ENCODE measurements at regions not wholly inside any gene's neighbourhood (a gene's known extent, or its start where the extent isn't known, plus 50 kb on each side); places are given as distances from the start of the nearest gene placed in this dataset.
A peak's percentile ranks its signal among the peaks of the same experiment; 100 is the strongest.

- 25 to 27% methylated on average over 6 of the region's 6 CpGs for WGBS, 2 donors
- no peak for DNase-seq
- H3K4me1 ChIP-seq = peaks cover 0 to 10% (median 6%) of the 10 kb centered on the region in 3 donors
- no peak for TF ChIP-seq POLR2A (IDR thresholded peaks at IDR 0.05)
- no peak for TF ChIP-seq CTCF (IDR thresholded peaks at IDR 0.05)
- H3K27me3 ChIP-seq = peaks cover 0 to 44% (median 0%) of the 10 kb centered on the region in 4 donors
- H3K36me3 ChIP-seq = no peaks in the 10 kb centered on the region
- H3K27ac ChIP-seq = peak overlapping the region in 1 of 4 donors; percentile 13
- intact Hi-C loops (cut with DNase I) = no loop called here
- no peaks in the 10 kb centered on the region for H3K9me3 ChIP-seq
- H3K4me3 ChIP-seq = no peak overlapping the region
Measured at GRCh38 chr10:6729071-6729774, 149.1 kb upstream of the PRKCQ start.

- intact Hi-C loops (cut with DNase I) = no loop called here
- WGBS, 2 donors = 72 to 85% methylated on average over 3 of the region's 3 CpGs
- peaks cover 0 to 44% (median 0%) of the 10 kb centered on the region in 4 donors for H3K27me3 ChIP-seq
Measured at GRCh38 chr10:6726924-6727323, 146.8 kb upstream of the PRKCQ start.

GRCh38 chr10:6722616-6723004 is 142.5 kb upstream of the PRKCQ start:
- 71 to 88% methylated on average over 1 of the region's 1 CpG for WGBS, 2 donors
- intact Hi-C loops (cut with DNase I) = no loop called here
- peaks cover 3 to 19% (median 14%) of the 10 kb centered on the region in 3 donors for H3K4me1 ChIP-seq
- H3K27me3 ChIP-seq = peaks cover 0 to 56% (median 0%) of the 10 kb centered on the region in 4 donors
- DNase-seq = no peak
- peak overlapping the region; percentile 31 to 80 (median 63) for H3K27ac ChIP-seq
- TF ChIP-seq POLR2A (IDR thresholded peaks at IDR 0.05) (no peak), CTCF (IDR thresholded peaks at IDR 0.05) (no peak)
- H3K36me3 ChIP-seq = no peaks in the 10 kb centered on the region
- H3K9me3 ChIP-seq = no peaks in the 10 kb centered on the region
- H3K4me3 ChIP-seq = no peak overlapping the region

More at GRCh38 chr10:6726924-6727323, 146.8 kb upstream of the PRKCQ start:
- no peak overlapping the region for H3K4me3 ChIP-seq
- DNase-seq = no peak
- TF ChIP-seq CTCF (IDR thresholded peaks at IDR 0.05) = no peak
- TF ChIP-seq POLR2A (IDR thresholded peaks at IDR 0.05) = no peak
- H3K4me1 ChIP-seq = peaks cover 3 to 22% (median 12%) of the 10 kb centered on the region in 3 donors
- H3K36me3 ChIP-seq = no peaks in the 10 kb centered on the region
- no peak overlapping the region for H3K27ac ChIP-seq
- no peaks in the 10 kb centered on the region for H3K9me3 ChIP-seq

- 14 to 19% methylated on average over 11 of the region's 11 CpGs for WGBS, 2 donors
- Histone ChIP-seq H3K9me3 (no peaks in the 10 kb centered on the region), H3K4me1 (peaks cover 3 to 19% (median 14%) of the 10 kb centered on the region in 3 donors), H3K4me3 (peak overlapping the region in 1 of 4 donors; percentile 22), H3K36me3 (no peaks in the 10 kb centered on the region), H3K27ac (peak overlapping the region; percentile 31 to 80 (median 63)), H3K27me3 (peaks cover 0 to 51% (median 0%) of the 10 kb centered on the region in 4 donors)
- intact Hi-C loops (cut with DNase I) = no loop called here
- no peak for TF ChIP-seq CTCF (IDR thresholded peaks at IDR 0.05)
- no peak for TF ChIP-seq POLR2A (IDR thresholded peaks at IDR 0.05)
- DNase-seq = no peak
Measured at GRCh38 chr10:6721964-6722615, 142.0 kb upstream of the PRKCQ start.

GRCh38 chr10:6721480-6721879 is 141.4 kb upstream of the PRKCQ start:
- Histone ChIP-seq H3K4me1 (peaks cover 3 to 19% (median 14%) of the 10 kb centered on the region in 3 donors), H3K4me3 (peak overlapping the region in 1 of 4 donors; percentile 22), H3K36me3 (no peaks in the 10 kb centered on the region), H3K27me3 (peaks cover 0 to 46% (median 0%) of the 10 kb centered on the region in 4 donors), H3K27ac (peak overlapping the region in 3 of 4 donors; percentile 49 to 80 (median 77)), H3K9me3 (no peaks in the 10 kb centered on the region)
- DNase-seq = no peak
- intact Hi-C loops (cut with DNase I) = no loop called here
- TF ChIP-seq POLR2A (IDR thresholded peaks at IDR 0.05) = no peak
- no peak for TF ChIP-seq CTCF (IDR thresholded peaks at IDR 0.05)
- WGBS, 2 donors = 11 to 19% methylated on average over 7 of the region's 7 CpGs

Measured in esophagus squamous epithelium (tissue), 5 donors.